ENCODE measurements at regions not wholly inside any gene's neighbourhood (a gene's known extent, or its start where the extent isn't known, plus 50 kb on each side); places are given as distances from the start of the nearest gene placed in this dataset.
"Not testable (repeated sequence)": the region's sequence is repeated elsewhere in the genome, so short reads cannot be mapped to it uniquely, and the experiment has no call there.

DNA sequence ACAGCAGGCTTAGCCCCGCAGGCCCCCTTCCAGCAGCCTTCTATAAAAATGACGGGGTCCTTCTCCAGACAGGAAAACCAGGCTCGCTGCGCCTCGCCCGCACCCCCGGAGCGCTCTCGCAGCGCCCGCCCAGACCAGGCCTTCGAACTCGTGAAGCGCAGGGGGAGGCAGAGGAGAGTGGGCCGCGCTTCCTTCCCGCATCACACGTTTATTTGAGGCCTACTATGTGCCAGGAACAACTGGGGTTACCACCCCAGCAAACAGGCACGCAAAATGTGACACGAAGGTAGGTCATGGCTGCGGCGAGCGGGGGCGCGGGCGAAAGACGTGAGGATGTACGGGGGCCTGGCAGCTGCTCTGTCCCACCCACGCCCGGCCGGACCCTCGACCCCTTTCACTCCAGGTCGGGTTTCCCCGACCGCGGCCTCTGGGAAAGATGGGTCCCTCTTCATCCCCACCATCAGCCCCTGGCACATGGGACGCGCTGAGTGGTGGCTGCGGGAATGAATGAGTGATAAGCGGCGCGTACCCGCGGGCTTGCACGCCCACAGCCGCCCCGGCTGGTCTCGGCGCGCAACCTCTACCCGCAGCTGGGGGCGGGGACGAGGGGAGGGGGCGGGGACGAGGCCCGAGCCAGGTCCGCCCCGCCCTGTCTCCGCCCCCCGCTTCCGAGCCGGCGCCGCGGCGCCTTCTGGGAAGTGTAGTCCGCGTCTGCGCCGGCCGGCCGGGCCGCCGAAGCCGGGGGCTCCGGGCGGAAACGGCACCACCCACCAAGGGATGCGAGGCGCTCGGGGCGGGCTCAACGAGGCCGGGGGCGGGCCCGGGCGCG is 59.1 kb downstream of the ZNF467 start:
- peak overlapping the region; percentile 11 for H3K27ac ChIP-seq (ENCODE audit: low read depth, low read length)
- H3K27me3 ChIP-seq (ENCODE audit: control insufficient read depth, insufficient read depth, low read length) = no peaks in the 10 kb centered on the region
- peaks cover 8% of the 10 kb centered on the region for H3K4me1 ChIP-seq (ENCODE audit: control insufficient read depth, insufficient read depth, low read length)
- no peaks in the 10 kb centered on the region for H3K36me3 ChIP-seq (ENCODE audit: control insufficient read depth, insufficient read depth, low read length)
- H3K4me3 ChIP-seq (ENCODE audit: low read length) = peak overlapping the region; percentile 76
- no peak overlapping the region for H3K9ac ChIP-seq (ENCODE audit: low read length)

DNA sequence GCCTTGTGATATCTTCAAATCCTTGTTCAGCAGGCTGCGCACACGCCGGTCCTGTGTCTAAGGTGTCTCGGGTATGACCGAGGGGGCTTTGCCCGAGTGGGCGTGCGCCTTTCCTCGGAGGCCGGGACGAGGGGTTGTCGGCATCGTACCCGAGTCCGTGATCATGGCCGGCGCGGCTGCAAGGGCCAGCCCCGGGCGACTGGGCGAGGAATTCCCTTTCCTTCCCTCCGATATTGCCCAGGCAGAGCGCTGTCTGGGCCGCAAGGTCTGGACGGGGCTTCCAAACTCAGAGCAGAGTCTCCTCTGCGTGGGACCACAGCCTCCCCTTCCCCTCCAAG is 59.7 kb downstream of the ZNF467 start:
- H3K36me3 ChIP-seq (ENCODE audit: control insufficient read depth, insufficient read depth, low read length) = no peaks in the 10 kb centered on the region
- H3K4me3 ChIP-seq (ENCODE audit: low read length) = peak overlapping the region; percentile 76
- no peak overlapping the region for H3K27ac ChIP-seq (ENCODE audit: low read depth, low read length)
- H3K9ac ChIP-seq (ENCODE audit: low read length) = no peak overlapping the region
- no peaks in the 10 kb centered on the region for H3K27me3 ChIP-seq (ENCODE audit: control insufficient read depth, insufficient read depth, low read length)
- peaks cover 8% of the 10 kb centered on the region for H3K4me1 ChIP-seq (ENCODE audit: control insufficient read depth, insufficient read depth, low read length)

DNA sequence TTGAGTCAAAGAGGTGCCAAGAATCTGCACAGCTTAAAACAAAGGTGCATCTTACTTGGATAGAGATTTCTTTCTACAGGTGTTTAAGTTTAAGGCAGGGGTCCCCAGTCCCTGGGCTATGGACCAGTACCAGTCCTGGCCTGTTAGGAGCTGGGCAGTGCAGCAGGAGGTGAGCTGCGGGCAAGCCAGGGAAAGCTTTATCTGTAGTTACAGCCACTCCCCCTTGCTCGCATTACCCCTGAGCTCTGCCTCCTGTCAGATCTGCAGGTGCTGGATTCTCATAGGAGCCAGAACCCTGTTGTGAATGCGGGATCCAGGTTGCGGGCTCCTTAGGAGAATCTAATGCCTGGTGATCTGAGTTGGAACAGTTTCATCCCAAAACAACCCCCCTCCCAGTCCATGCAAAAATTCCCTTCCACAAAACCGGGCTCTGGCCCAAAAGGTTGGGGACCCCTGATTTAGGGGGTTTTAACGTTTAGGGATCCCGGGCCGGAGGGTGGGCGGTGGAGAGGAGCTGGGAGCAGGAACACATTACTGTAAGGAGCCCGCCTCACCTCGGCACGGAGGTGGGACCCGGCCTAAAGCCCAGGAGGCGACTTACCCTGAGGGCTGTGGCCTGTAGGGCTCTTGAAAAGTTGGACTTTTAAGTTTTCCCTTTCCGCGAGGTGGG is 60.2 kb downstream of the ZNF467 start:
- peaks cover 8% of the 10 kb centered on the region for H3K4me1 ChIP-seq (ENCODE audit: control insufficient read depth, insufficient read depth, low read length)
- H3K36me3 ChIP-seq (ENCODE audit: control insufficient read depth, insufficient read depth, low read length) = no peaks in the 10 kb centered on the region
- no peaks in the 10 kb centered on the region for H3K27me3 ChIP-seq (ENCODE audit: control insufficient read depth, insufficient read depth, low read length)
- H3K4me3 ChIP-seq (ENCODE audit: low read length) = no peak overlapping the region
- H3K27ac ChIP-seq (ENCODE audit: low read depth, low read length) = no peak overlapping the region
- H3K9ac ChIP-seq (ENCODE audit: low read length) = no peak overlapping the region

DNA sequence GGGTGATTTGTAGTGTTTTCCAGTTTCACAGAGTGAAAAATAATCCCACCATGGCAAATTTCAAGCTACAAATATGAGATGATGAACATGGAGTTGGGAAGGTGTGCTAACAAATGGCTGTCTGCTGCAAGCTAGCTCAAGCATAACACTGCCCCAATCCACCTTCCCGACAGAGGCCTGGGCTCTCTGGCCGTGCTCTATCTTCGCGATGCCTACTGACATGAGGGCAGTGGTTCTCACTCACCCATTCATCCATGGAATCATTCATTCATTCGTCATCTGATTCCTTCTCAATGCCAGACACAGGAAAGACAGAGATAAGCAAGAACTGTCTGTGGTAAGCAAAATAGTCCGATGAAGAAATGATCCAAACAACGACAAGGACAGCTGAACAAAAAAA is 65.4 kb downstream of the ZNF467 start:
- no peaks in the 10 kb centered on the region for H3K4me1 ChIP-seq (ENCODE audit: control insufficient read depth, insufficient read depth, low read length)
- no peak overlapping the region for H3K9ac ChIP-seq (ENCODE audit: low read length)
- no peaks in the 10 kb centered on the region for H3K27me3 ChIP-seq (ENCODE audit: control insufficient read depth, insufficient read depth, low read length)
- no peaks in the 10 kb centered on the region for H3K36me3 ChIP-seq (ENCODE audit: control insufficient read depth, insufficient read depth, low read length)
- no peak overlapping the region for H3K27ac ChIP-seq (ENCODE audit: low read depth, low read length)
- H3K4me3 ChIP-seq (ENCODE audit: low read length) = no peak overlapping the region

GRCh38 chr7:149707448-149707886 is 65.9 kb downstream of the ZNF467 start:
- H3K36me3 ChIP-seq (ENCODE audit: control insufficient read depth, insufficient read depth, low read length) = no peaks in the 10 kb centered on the region
- H3K4me3 ChIP-seq (ENCODE audit: low read length) = no peak overlapping the region
- H3K4me1 ChIP-seq (ENCODE audit: control insufficient read depth, insufficient read depth, low read length) = no peaks in the 10 kb centered on the region
- H3K27me3 ChIP-seq (ENCODE audit: control insufficient read depth, insufficient read depth, low read length) = no peaks in the 10 kb centered on the region
- no peak overlapping the region for H3K9ac ChIP-seq (ENCODE audit: low read length)
- no peak overlapping the region for H3K27ac ChIP-seq (ENCODE audit: low read depth, low read length)

GRCh38 chr7:149706398-149706797 is 67.0 kb downstream of the ZNF467 start:
- H3K36me3 ChIP-seq (ENCODE audit: control insufficient read depth, insufficient read depth, low read length) = no peaks in the 10 kb centered on the region
- no peaks in the 10 kb centered on the region for H3K4me1 ChIP-seq (ENCODE audit: control insufficient read depth, insufficient read depth, low read length)
- H3K4me3 ChIP-seq (ENCODE audit: low read length) = no peak overlapping the region
- H3K9ac ChIP-seq (ENCODE audit: low read length) = no peak overlapping the region
- H3K27me3 ChIP-seq (ENCODE audit: control insufficient read depth, insufficient read depth, low read length) = no peaks in the 10 kb centered on the region
- H3K27ac ChIP-seq (ENCODE audit: low read depth, low read length) = no peak overlapping the region

- Histone ChIP-seq H3K4me1 (ENCODE audit: control insufficient read depth, insufficient read depth, low read length) (no peaks in the 10 kb centered on the region), H3K9ac (ENCODE audit: low read length) (no peak overlapping the region), H3K27me3 (ENCODE audit: control insufficient read depth, insufficient read depth, low read length) (no peaks in the 10 kb centered on the region), H3K4me3 (ENCODE audit: low read length) (no peak overlapping the region), H3K36me3 (ENCODE audit: control insufficient read depth, insufficient read depth, low read length) (no peaks in the 10 kb centered on the region), H3K27ac (ENCODE audit: low read depth, low read length) (no peak overlapping the region)
Measured at GRCh38 chr7:149704507-149704906, 68.9 kb downstream of the ZNF467 start.

GRCh38 chr7:149703044-149703650 is 70.2 kb downstream of the ZNF467 start:
- Histone ChIP-seq H3K36me3 (ENCODE audit: control insufficient read depth, insufficient read depth, low read length) (no peaks in the 10 kb centered on the region), H3K4me1 (ENCODE audit: control insufficient read depth, insufficient read depth, low read length) (no peaks in the 10 kb centered on the region), H3K9ac (ENCODE audit: low read length) (no peak overlapping the region), H3K27me3 (ENCODE audit: control insufficient read depth, insufficient read depth, low read length) (no peaks in the 10 kb centered on the region), H3K4me3 (ENCODE audit: low read length) (no peak overlapping the region), H3K27ac (ENCODE audit: low read depth, low read length) (no peak overlapping the region)

DNA sequence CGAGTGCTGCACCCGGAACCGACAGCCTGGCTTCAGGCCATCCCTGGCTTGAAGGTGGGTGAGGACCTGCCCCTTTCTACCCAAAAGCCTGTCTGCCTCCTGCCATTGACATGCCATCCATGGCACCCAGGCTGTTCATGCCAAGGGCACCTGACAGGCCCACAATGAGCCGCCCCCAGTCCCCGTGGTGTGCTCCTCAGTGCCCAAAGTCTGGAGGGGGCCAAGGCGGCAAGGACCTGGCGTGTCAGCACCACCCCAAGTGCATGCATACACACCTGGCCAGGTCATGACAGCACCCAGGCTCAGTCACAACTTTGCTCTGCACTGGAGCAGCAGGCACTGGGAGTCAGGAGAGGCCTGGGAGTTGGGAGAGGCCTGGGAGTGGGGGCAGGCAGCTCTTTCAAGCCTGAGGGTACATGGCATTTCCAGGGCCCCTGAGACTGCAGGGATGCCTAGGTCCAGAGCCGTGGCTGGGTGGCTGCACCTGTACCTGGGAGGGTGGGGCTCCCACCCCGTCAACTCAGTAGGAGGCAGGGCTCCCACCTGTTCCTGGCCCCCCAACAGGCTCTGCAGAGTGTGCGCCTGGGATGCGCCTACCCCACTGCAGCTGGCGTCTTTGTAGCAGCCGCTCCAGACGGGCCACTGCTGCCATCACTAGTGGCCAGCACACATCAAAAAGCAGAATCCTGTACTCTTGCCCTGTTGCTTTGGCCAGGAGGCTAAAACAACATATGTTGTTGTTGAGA is 71.7 kb downstream of the ZNF467 start:
- Histone ChIP-seq H3K4me3 (ENCODE audit: low read length) (no peak overlapping the region), H3K27me3 (ENCODE audit: control insufficient read depth, insufficient read depth, low read length) (no peaks in the 10 kb centered on the region), H3K27ac (ENCODE audit: low read depth, low read length) (no peak overlapping the region), H3K9ac (ENCODE audit: low read length) (no peak overlapping the region), H3K4me1 (ENCODE audit: control insufficient read depth, insufficient read depth, low read length) (no peaks in the 10 kb centered on the region), H3K36me3 (ENCODE audit: control insufficient read depth, insufficient read depth, low read length) (no peaks in the 10 kb centered on the region)

- H3K4me1 ChIP-seq (ENCODE audit: control insufficient read depth, insufficient read depth, low read length); H3K27me3 ChIP-seq (ENCODE audit: control insufficient read depth, insufficient read depth, low read length); H3K27ac ChIP-seq (ENCODE audit: low read depth, low read length); H3K9ac ChIP-seq (ENCODE audit: low read length); H3K4me3 ChIP-seq (ENCODE audit: low read length); H3K36me3 ChIP-seq (ENCODE audit: control insufficient read depth, insufficient read depth, low read length): not testable (repeated sequence)
Measured at GRCh38 chr7:149697767-149698166, 75.6 kb downstream of the ZNF467 start.

GRCh38 chr7:149696280-149696679 is 77.1 kb downstream of the ZNF467 start:
- Histone ChIP-seq H3K4me1 (ENCODE audit: control insufficient read depth, insufficient read depth, low read length) (no peaks in the 10 kb centered on the region), H3K9ac (ENCODE audit: low read length) (no peak overlapping the region), H3K27ac (ENCODE audit: low read depth, low read length) (no peak overlapping the region), H3K36me3 (ENCODE audit: control insufficient read depth, insufficient read depth, low read length) (no peaks in the 10 kb centered on the region), H3K27me3 (ENCODE audit: control insufficient read depth, insufficient read depth, low read length) (peaks cover 4% of the 10 kb centered on the region), H3K4me3 (ENCODE audit: low read length) (no peak overlapping the region)

- Histone ChIP-seq H3K9ac (ENCODE audit: low read length) (no peak overlapping the region), H3K4me3 (ENCODE audit: low read length) (peak overlapping the region; percentile 29), H3K4me1 (ENCODE audit: control insufficient read depth, insufficient read depth, low read length) (no peaks in the 10 kb centered on the region), H3K27ac (ENCODE audit: low read depth, low read length) (no peak overlapping the region), H3K27me3 (ENCODE audit: control insufficient read depth, insufficient read depth, low read length) (peaks cover 10% of the 10 kb centered on the region), H3K36me3 (ENCODE audit: control insufficient read depth, insufficient read depth, low read length) (no peaks in the 10 kb centered on the region)
Measured at GRCh38 chr7:149692557-149692982, 80.8 kb downstream of the ZNF467 start.

Measured in rectal smooth muscle tissue (tissue), 1 donor.